RPMI7951 (cell line): ENCODE measurements at regions not wholly inside any gene's neighbourhood (a gene's known extent, or its start where the extent isn't known, plus 50 kb on each side); places are given as distances from the start of the nearest gene placed in this dataset.

Experiments used
- DNase-seq: peaks from one replicate; pipeline ENCODE4 v3.0.0-alpha.2; 2012; ENCODE audit warnings: low read depth

- DNase-seq, result no peak
Observed at GRCh38 chr22:26998716-26999115, 341.3 kb downstream of the MIAT start.

GRCh38 chr22:27003297-27003696 is 345.9 kb downstream of the MIAT start:
- DNase-seq, result no peak

- DNase-seq, result no peak
Observed at GRCh38 chr22:27004434-27004833, 347.0 kb downstream of the MIAT start.

GRCh38 chr22:27008454-27008853 is 351.1 kb downstream of the MIAT start:
- DNase-seq, result no peak

- no peak for DNase-seq
Observed at GRCh38 chr22:27011133-27011532, 353.7 kb downstream of the MIAT start.

- DNase-seq, result no peak
Observed at GRCh38 chr22:27011717-27012116, 354.3 kb downstream of the MIAT start.

GRCh38 chr22:27019827-27020226 is 362.4 kb downstream of the MIAT start:
- peak; percentile 20 for DNase-seq

- no peak for DNase-seq
Observed at GRCh38 chr22:27022274-27022895, 365.0 kb downstream of the MIAT start.

- DNase-seq, result no peak
Observed at GRCh38 chr22:27022896-27023361, 365.5 kb downstream of the MIAT start.

GRCh38 chr22:27023591-27023990 is 366.2 kb downstream of the MIAT start:
- no peak for DNase-seq

GRCh38 chr22:27024982-27025381 is 367.6 kb downstream of the MIAT start:
- DNase-seq, result no peak

- no peak for DNase-seq
Observed at GRCh38 chr22:27028093-27028492, 370.7 kb downstream of the MIAT start.

GRCh38 chr22:27029584-27030130 is 372.3 kb downstream of the MIAT start:
- no peak for DNase-seq

- DNase-seq, result peak; percentile 29
Observed at GRCh38 chr22:27032091-27032761, 374.8 kb downstream of the MIAT start.

- DNase-seq, result no peak
Observed at GRCh38 chr22:27041745-27042310, 384.4 kb downstream of the MIAT start.

- DNase-seq, result no peak
Observed at GRCh38 chr22:27043262-27043661, 385.9 kb downstream of the MIAT start.

- peak; percentile 92 for DNase-seq
Observed at GRCh38 chr22:27045103-27045947, 387.9 kb downstream of the MIAT start.

- peak; percentile 65 for DNase-seq
Observed at GRCh38 chr22:27046086-27046485, 388.7 kb downstream of the MIAT start.

GRCh38 chr22:27046603-27047002 is 389.2 kb downstream of the MIAT start:
- no peak for DNase-seq

GRCh38 chr22:27050771-27051170 is 393.4 kb downstream of the MIAT start:
- DNase-seq, result no peak

GRCh38 chr22:27051407-27051806 is 394.0 kb downstream of the MIAT start:
- no peak for DNase-seq

GRCh38 chr22:27057717-27058116 is 400.3 kb downstream of the MIAT start:
- no peak for DNase-seq
